ENCODE measurements at regions not wholly inside any gene's neighbourhood (a gene's known extent, or its start where the extent isn't known, plus 50 kb on each side); places are given as distances from the start of the nearest gene placed in this dataset.
"Not testable (repeated sequence)": the region's sequence is repeated elsewhere in the genome, so short reads cannot be mapped to it uniquely, and the experiment has no call there.

DNA sequence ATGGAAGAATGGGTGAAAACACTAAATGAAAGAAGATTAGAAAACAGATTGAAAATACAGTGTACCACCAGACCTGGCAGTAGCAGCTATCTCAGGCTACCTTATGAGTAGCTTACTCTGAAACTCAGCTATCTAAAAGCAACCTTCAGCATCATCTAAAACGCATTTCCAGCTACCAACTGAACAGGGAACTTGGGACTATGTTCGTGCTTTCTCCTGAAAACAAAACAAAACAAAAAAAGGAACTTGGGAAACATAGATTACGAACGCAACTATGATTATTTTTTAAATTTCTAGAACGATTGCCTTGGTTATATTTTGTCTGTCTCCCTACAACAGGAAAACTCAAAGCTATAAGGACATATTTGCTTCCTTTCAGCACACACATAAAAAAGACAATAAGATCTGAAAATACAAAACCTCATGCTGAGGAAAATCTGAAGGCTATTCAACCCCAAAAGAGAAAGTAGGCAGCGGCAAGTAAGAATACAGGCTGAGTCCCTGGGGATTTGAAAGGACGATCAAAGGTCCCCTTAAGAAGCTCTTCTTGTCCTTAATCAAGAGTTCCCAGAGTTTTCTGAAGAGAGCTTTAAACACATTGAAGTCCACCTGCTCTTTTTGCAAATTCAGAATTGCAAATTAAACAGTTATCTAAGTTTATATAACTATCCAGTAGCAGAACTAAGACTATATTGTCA, 53.4 kb downstream of the OR2K2 start:
- DNase-seq (ENCODE audit: extremely low read depth in 1 of 11, low read depth in 9 of 11, low spot score in 4 of 11) = no peak

DNA sequence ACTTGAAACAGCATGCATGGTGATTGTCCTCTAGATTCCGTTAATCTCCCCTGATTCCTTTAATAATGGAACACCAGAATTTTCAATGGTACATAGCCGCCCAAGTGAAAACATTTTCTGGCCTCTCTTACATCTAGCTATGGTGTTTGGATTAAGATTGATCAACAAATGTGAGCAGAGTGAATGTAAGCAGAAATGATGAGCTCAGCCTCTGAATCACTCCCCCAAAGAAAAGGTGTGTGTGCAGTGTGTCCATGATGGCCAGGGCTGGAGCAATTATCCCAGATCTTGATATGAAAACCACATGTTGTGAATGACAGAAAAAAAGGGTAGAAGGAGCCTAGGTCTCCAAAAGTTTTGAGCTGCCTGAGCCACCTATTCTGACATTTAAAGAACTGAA, 55.3 kb downstream of the OR2K2 start:
- no peak for DNase-seq (ENCODE audit: extremely low read depth in 1 of 11, low read depth in 9 of 11, low spot score in 4 of 11)

DNA sequence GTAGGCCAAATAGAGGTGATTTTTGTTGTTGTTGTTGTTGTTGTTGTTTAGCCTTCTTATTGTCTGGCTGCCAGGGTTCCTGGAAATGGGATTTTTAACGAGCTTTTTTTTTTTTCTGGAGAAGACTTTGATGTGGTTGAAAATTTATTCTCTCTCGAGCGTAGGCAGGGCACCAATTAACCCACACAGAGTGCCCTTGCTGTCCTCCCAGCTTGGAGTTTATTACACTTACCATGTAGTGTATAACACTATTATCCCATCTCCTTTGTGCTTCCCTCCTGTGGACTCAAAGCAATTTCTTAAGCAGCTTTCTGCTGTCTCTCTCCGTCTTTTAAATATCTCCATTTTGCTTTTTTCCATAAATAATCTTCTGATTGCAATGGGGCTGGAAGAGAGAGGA, 57.4 kb downstream of the OR2K2 start:
- DNase-seq (ENCODE audit: extremely low read depth in 1 of 11, low read depth in 9 of 11, low spot score in 4 of 11) = peak in 3 of 11 donors; percentile 5 to 19 (median 15)

DNA sequence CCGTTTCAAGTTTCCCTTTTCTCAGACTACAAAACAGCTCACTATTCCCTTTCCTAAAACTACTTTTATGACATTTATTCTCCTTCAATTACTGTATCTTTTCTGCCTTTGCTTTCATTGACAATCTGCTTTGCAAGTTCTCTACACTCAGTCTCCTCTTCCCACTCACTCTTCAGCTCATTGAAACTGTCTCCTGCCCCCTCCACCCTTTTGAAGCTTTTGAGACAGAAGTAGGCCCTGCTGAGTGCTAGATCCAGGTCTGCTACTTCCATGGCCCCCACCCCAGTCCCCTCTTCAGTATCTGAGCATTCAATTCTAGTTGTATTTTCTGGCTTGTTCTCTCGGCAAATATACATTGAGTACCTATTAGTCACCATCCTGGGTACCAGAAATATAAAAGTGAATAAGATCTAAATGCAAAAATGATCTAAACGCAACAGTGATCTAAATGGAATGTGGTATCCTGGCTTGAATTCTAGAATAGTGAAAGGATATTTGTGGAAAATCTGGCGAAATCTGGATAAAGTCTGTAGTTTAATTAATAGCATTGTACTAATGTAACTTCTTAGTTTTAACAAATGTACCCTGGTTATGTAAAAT, 58.4 kb downstream of the OR2K2 start:
- no peak for DNase-seq (ENCODE audit: extremely low read depth in 1 of 11, low read depth in 9 of 11, low spot score in 4 of 11)

DNA sequence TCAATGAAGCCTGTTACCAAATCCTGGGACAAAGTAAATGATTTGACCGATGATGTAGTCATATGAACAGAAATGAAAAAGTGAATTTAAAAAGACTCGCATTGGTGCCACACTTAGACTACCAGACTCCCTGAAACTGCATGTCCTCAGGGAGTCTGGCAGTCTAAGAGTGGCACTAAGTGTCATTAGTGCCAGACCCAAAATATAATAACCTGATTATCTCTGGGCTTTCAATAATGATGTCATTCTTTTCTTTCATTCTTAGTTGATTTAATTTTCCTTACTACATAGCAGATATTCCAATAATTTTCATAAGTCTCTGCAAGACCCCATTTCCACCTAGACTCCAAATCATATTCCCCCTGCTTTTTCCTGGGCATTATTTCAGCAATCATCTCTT, 59.0 kb downstream of the OR2K2 start:
- no peak for DNase-seq (ENCODE audit: extremely low read depth in 1 of 11, low read depth in 9 of 11, low spot score in 4 of 11)

DNA sequence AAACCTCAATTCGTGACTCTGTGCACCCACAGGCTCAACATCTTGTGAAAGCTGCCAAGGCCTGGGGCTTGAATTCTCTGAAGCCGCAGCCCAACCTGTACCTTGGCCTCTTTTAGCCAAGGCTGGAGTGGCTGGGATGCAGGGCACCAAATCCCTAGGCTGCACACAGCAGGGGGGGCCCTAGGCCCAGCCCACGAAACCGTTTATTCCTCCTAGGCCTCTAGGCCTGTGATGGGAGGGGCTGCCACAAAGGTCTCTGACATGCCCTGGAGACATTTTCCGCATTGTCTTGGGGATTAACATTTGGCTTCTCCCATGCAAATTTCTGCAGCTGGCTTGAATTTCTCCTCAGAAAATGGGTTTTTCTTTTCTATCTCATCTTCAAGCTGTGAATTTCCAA, 64.0 kb downstream of the OR2K2 start:
- DNase-seq (ENCODE audit: extremely low read depth in 1 of 11, low read depth in 9 of 11, low spot score in 4 of 11) = not testable (repeated sequence)

DNA sequence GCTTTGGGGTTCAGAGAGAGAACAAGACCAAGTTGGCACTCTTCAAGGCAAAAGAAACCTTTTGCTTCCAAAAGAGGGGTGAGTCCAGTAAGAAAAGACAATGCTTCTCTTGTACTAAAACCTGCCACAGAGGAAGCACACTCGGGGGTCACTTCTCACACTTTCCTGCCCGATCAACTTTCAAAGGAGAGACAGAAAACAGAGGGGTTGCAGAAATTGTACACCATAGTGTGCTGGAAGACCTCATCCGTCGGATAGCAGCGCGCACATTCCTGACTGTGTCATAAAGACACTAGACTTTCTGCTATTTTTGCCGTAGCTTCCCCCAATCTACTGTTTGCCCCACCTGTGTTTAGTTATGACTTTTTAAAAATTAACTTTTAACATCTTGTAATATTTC, 66.9 kb downstream of the OR2K2 start:
- DNase-seq (ENCODE audit: extremely low read depth in 1 of 11, low read depth in 9 of 11, low spot score in 4 of 11) = peak in 3 of 11 donors; percentile 10 to 33 (median 20)

DNA sequence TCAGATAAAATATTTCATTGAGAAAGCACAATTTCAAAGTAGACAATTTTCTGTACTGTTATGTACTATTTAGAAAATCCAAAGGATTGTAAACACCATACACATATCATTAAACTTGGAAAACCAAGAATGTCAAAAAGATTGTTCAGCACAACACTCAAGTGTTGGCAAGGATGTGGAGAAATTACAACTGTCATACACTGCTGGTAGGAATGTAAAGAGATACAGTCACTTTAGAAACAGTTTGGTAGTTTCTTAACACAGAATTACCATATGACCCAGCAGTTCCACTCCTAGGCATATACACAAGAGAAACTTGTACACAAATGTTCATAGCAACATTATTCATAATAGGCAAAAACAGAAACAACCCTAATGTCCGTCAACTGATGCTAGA, 71.2 kb downstream of the OR2K2 start:
- DNase-seq (ENCODE audit: extremely low read depth in 1 of 11, low read depth in 9 of 11, low spot score in 4 of 11) = no peak

DNA sequence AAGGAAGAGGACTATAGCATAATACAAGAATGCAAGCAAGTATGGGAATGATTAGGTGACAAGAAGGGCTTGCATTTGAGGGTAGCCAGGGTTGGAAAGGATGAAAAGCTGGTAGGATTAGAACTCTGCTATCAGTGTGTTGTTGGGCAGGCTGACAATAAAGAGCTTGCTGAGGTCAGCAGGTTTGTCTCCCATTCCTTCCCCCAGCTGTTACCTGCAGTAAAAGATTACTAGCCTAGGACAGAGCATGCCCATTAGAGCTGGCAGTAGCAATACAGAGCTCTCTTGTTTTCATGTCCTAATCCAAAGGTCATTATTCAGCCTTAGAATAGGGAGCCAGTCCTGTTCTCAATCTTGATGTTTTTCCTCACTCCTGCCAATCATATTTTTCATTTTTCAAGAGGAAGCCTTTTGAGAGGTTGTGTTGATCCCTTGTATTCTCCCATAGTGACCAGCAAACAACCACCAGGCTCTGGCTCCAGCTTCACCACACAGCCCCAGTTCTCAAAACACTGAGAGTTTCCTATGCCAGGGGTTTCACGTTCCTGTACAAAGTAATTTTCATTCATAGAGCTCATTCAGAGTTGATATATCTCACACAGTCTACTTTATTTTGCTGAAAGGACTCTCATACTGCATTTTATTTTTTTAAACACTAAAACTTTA, 71.7 kb downstream of the OR2K2 start:
- no peak for DNase-seq (ENCODE audit: extremely low read depth in 1 of 11, low read depth in 9 of 11, low spot score in 4 of 11)

DNA sequence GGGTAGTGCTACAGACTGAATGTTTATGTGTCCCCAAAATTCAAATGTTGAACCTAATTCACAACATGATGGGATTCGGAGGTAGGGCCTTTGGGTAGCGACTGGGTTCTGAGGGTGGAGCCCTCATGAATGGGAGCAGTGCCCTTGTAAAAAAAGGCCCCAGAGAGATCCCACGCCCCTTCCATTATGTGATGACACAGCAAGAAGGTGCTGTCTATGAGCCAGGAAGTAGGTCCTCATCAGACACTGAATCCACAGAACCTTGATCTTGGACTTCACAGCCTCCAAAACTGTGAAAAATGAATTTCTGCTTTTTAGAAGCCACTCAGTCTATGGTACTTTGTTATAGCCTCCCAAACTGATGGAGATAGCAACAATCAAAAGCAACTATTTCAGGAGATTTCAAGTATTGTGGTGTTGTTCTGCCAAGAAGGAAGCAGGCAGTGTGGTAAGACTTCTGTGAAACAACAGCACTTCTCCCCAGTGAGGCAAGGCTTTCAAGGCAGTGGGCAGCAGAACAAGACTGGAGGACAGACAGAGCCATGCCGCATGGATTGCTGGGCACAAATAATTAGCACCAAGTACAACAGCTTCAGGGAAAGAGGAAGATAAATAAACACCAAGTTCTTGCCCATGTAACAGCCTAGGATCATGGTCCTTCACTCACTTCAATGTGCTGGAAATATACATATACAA, 76.1 kb downstream of the OR2K2 start:
- DNase-seq (ENCODE audit: extremely low read depth in 1 of 11, low read depth in 9 of 11, low spot score in 4 of 11) = no peak

DNA sequence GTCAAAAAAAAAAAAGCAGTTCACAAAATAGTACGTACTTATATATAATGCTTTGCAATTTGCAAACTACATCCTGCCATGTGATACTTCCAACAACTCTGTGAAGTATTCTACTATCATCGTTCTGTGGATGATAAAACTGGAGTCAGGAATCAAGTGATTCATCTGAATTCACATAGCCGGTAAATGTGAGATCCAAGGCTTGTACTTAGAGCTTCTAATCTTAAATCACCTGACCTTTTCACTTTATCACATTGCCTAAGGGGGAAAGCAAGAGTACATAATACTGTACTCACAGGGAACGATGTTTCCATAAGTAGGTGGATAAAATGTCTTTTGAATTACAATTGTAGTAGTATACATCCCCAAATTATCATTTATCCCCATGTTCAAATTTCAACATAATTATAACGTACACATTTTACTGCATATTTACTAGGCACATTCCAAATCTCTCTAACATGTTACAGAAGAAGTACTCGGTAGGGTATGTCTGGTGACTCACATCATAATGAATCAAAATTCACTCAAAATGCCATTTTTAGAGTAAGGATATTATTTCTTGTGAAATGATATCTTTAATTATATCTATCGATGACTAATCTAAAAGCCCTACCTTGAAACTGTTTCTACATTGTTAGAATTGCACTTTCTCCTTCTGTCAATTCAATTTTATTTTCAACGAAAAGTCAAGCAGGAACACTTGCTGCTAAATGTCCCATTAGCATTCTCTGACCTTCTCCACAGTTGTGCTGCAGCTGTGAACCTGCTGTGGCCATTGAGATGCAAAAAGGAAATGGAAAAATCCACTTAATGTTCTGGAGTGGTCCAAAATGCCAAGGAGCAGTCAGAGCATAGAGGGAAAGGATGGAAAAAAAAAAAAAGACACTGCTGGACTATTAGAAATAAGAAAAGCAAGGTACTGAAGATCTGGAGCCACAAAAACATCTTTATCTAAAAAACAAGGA, 78.9 kb downstream of the OR2K2 start:
- no peak for DNase-seq (ENCODE audit: extremely low read depth in 1 of 11, low read depth in 9 of 11, low spot score in 4 of 11)

DNA sequence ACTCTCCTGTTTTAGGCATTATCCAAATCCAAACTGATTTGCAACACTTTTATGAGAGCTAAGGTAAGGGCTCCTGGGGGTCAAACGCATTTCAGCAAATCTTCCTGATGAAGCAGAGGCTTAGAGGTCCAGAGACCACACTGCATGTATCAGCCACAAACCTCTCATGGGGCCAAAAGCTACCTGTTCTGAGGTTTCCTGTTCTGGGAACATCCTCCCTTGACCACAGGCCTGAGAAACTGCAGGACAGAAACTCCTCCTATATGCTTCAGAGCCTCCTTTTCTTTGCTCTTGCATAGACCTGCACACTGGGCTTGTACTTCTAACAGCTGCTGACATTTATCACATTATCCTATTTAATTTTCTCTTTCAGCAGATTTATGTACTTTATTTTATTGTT, 92.6 kb downstream of the OR2K2 start:
- no peak for DNase-seq (ENCODE audit: extremely low read depth in 1 of 11, low read depth in 9 of 11, low spot score in 4 of 11)

DNA sequence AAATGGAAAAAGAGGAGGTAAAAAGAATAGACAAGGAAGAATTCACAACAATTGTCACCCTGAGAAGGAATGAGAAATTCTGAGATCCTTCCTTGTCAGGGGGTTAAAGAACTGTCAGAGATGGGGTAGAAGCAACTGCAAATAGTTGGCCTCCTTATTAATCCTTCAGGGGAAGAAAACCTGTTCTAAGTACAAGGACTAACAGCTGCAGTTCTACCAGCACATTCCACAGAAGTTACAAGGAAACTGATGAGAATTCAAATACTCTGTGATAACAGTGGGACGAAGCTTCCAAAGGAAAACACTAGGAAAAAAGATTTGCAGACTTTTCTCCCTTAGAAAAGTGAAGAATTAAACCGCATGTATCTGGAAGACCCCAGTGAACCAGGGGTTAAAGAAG, 93.7 kb downstream of the OR2K2 start:
- no peak for DNase-seq (ENCODE audit: extremely low read depth in 1 of 11, low read depth in 9 of 11, low spot score in 4 of 11)

DNA sequence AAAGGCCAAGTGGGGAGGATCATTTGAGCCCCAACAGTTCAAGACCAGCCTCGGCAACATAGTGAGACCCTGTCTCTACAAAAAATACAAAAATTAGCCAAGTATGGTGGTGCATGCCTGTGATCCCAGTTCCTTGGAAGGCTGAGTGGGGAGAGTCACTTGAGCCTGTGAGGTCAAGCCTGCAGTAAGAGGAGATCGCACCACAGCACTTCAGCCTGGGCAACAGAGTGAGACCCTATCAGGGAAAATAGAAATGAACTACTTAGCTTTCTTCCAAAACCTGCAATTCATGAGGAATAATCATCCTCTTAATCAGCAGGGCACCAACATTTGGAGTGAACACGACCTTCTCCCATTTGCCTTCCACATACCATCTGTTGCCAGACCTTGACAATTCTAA, 96.1 kb downstream of the OR2K2 start:
- no peak for DNase-seq (ENCODE audit: extremely low read depth in 1 of 11, low read depth in 9 of 11, low spot score in 4 of 11)

DNA sequence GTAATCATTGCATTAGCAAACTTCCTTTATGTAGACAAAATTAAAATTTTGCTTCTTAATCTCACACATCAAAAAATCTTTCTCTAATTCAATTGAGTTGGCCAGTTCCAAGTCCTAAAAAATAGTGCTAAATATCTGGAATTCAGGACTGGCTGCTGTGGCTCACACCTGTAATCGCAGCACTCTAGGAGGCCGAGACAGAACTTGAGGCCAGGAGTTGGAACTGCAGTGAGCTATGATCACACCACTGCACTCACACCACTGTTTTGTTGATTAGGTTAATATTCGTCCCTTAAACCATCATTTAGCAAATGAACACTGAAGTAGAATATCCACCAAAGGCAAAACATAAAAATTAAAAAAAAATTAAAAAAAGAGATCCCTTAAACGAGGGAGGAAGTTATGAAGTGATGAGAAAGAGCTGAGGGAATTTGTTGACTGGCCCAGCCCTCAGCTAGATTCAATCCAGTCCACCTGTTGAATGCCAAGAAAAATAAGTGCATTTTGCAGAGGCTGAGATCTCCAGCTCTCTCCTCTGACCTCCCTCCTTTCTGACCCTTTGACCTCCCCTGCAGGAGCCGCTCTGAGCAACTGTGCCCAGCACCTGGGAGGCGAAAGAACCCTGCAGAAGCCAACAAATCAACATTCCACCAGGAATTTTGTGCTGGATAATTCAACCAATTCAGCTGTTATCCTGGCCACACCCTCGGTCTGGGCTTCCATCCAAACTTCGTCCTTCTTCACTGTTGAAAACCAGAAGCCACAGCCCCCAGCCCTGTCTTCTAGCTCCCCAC, 96.8 kb downstream of the OR2K2 start:
- DNase-seq (ENCODE audit: extremely low read depth in 1 of 11, low read depth in 9 of 11, low spot score in 4 of 11) = peak in 3 of 11 donors; percentile 0 to 3 (median 1)

DNA sequence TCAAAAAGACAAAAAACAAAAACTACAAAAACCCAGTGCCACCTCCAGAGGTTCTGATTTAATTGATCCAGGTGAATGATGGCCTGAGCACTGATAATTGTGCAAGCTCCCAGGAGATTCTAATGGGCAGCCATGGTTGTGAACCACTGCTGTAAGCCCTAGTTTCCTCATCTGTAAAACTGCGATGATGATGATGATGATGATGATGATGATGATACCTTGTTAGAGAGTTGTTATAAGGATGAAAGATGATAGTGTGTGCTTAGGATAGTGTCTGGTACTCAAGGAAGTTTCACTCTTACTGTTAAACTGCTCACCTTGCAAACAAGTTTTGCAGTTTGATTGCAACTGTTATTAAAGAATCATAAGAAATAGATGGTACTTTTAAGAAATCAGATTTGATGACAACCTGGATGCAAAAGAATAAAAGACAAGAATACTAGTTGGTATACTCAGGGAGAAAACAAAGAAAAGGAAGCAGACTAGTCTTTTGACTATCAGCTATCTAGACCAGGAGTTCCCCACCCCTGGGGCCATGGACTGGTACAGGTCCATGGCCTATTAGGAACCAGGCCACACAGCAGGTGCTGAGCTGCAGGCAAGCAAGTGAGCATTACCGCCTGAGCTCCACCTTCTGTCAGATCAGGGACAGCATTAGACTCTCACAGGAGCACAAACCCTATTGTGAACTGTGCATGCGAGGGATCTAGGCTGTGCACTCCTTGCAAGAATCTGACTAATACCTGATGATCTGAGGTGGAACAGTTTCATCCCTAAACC, 98.0 kb downstream of the OR2K2 start:
- no peak for DNase-seq (ENCODE audit: extremely low read depth in 1 of 11, low read depth in 9 of 11, low spot score in 4 of 11)

DNA sequence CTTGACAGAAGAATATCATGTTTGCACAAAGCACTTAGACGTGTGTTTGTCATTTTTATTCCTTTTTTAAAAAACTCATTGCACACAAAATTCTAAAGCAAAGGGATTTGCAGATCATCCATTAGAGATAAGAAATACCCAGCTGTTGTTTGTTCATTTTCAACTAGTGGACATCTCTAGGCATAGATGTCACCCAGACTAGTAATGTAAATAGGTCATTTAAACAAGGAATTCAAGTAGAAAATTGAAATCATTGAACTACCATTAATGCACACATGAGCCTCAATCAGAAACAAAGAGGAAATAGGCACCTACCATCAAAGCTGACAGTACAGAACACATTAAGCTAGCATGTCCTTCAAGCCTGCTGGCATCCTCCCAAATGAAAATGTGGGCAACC, 107.3 kb downstream of the OR2K2 start:
- no peak for DNase-seq (ENCODE audit: extremely low read depth in 1 of 11, low read depth in 9 of 11, low spot score in 4 of 11)
